HG03103 (cell line): ENCODE measurements at regions not wholly inside any gene's neighbourhood (a gene's known extent, or its start where the extent isn't known, plus 50 kb on each side); places are given as distances from the start of the nearest gene placed in this dataset.
"Not testable (repeated sequence)": the region's sequence is repeated elsewhere in the genome, so short reads cannot be mapped to it uniquely, and the experiment has no call there.

ENCODE experiments used
- ATAC-seq: cut with Tn5 transposase; IDR thresholded peaks from one replicate; pipeline ENCODE4 v1.9.1; 2021; ENCODE audit warnings: low read depth; ENCODE audit not compliant: unreplicated experiment

GRCh38 chr2:95654897-95655296, 63.1 kb downstream of the TRIM43 start:
- ATAC-seq: not testable (repeated sequence)

- not testable (repeated sequence) for ATAC-seq
These were observed 64.8 kb downstream of the TRIM43 start for GRCh38 chr2:95656553-95656952.

GRCh38 chr2:95657937-95658336, 66.1 kb downstream of the TRIM43 start:
- ATAC-seq: not testable (repeated sequence)

- not testable (repeated sequence) for ATAC-seq
These were observed 69.2 kb downstream of the TRIM43 start for GRCh38 chr2:95660766-95661562.

- not testable (repeated sequence) for ATAC-seq
These were observed 72.0 kb downstream of the TRIM43 start for GRCh38 chr2:95663471-95664441.

DNA sequence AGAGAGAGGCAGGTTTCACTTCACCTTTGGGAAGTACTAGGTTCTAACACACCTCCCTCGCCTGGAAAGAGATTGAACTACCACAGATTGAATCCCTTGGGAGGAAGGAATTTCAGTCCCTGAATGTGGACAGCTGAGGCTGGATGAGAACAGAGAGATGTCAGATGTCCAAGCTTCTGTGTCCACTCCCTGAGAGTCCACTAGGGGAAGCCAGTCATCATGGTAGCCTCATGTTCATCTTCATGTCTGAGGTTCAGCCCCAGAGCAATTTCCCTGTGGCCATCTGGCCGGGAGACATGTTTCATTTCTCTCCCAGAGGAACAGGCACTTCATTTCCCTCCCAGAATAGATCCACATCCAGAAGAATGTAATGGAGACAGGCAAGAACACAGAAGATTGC, 74.8 kb downstream of the TRIM43 start:
- ATAC-seq: not testable (repeated sequence)

GRCh38 chr2:95667480-95667879, 75.7 kb downstream of the TRIM43 start:
- no peak for ATAC-seq

DNA sequence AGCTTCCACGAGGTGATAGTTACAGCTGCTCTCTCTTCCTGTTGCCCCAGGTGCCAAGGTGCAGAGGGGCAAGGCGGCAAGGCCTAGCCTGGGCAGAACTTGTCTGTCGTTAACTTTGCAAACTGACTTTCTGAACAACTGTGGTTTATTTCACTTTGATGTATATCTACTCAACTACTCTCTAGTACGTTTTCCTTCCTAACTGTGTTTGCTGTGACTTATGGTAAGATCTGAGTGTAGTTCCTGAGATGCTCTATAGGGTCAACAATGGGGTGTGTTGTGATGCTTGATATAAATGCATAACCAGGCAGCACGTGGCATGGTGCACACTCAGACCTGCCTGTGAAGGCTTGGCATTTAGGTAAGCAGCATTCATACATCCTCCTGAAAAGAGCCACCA, 77.1 kb downstream of the TRIM43 start:
- ATAC-seq: not testable (repeated sequence)

DNA sequence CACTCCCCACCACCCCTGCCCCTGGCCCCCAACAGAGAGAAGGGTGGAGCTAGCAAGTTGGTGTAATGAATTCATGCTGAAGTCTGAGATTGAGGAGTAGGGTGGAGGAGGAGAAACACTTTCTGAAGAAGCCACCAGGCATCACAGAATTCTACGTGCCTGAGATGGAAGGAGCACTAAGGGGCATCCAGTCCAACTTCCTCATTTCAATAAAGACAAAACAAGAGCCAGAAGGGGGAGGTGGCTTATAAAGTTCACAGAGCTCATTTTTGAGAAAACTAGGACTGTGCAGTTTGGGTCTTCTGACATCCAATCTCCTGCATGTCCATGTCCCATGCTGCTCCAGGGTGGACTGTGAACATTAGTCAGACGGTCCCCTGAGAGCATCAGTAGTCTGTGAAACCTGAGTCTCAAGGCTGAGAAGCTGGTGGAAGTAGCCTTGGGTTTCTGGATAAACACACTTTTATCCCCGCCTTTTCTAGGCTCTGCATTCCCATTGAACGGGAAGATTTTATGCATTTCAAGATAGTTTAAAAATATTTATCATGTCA, 77.7 kb downstream of the TRIM43 start:
- ATAC-seq: no peak

GRCh38 chr2:95670167-95670566, 78.4 kb downstream of the TRIM43 start:
- ATAC-seq: no peak

- no peak for ATAC-seq
These were observed 78.9 kb downstream of the TRIM43 start for GRCh38 chr2:95670686-95671085.

- ATAC-seq: not testable (repeated sequence)
These were observed 79.4 kb downstream of the TRIM43 start for GRCh38 chr2:95671171-95671570.

- not testable (repeated sequence) for ATAC-seq
These were observed 80.2 kb downstream of the TRIM43 start for GRCh38 chr2:95671992-95672391.

DNA sequence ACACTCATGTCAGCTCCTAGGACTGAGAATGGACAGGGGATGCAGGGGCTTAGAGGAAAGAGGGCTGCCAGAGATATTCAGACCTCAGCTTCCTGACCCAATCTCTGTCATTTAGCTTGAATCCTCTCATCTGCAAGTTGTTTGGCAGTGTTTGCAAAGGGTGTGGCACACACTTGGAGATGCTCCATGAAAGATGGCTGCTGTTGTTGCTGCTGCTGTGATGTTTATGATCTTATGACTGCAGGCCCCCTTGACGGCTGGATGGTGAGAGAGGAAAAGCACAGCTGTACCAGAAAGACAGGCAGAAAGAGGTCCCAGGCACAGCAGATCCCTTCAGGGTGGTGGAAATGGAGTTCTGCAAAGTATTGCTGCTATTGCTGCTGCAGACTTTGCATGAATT, 80.7 kb downstream of the TRIM43 start:
- not testable (repeated sequence) for ATAC-seq

GRCh38 chr2:95674186-95674585, 82.4 kb downstream of the TRIM43 start:
- no peak for ATAC-seq

DNA sequence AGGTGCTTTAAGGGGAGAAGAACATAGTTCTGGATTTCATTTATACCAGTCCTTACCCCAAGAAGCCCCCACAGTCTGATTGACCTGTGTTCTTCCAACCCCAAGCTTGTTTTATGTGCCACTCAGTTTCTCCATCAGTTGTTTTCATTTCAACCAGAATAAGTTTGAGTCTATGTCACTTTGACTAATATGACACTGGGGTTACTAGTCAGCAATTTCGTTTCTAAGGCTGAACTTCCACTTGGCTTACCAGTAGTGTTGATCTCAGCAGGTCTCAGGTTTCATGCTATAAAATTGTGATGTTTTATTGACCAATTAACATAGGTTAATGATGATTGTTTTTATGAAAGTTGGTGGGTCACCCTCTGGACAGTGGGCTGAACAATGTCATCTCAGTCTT, 84.8 kb downstream of the TRIM43 start:
- not testable (repeated sequence) for ATAC-seq

- no peak for ATAC-seq
These were observed 85.5 kb downstream of the TRIM43 start for GRCh38 chr2:95677346-95677745.

GRCh38 chr2:95677833-95678232, 86.0 kb downstream of the TRIM43 start:
- ATAC-seq: not testable (repeated sequence)

DNA sequence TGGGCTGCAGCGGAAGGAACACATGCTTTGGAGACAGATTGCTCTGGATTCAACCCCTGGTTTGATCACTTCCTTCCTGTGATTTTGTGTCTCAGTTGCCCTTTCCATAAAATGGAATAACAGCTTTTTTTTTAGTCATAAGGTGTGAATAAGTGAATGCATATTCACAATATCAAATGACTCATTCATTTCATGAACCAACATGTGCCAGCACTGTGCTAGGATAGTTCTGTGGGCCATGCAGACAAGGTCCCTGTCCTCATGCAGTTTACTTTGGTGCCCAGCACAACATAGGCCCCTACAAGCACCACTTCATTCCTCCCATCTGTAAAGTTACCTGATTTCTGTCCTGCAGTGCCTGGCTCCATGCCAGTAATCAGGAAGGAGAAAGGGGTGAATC, 89.4 kb downstream of the TRIM43 start:
- ATAC-seq: not testable (repeated sequence)

GRCh38 chr2:95681589-95682081, 89.8 kb downstream of the TRIM43 start:
- ATAC-seq: not testable (repeated sequence)
